GM19467 (cell line): ENCODE measurements at regions not wholly inside any gene's neighbourhood (a gene's known extent, or its start where the extent isn't known, plus 50 kb on each side); places are given as distances from the start of the nearest gene placed in this dataset.

Experiments used
- ATAC-seq: cut with Tn5 transposase; IDR thresholded peaks from one replicate; pipeline ENCODE4 v1.9.1; 2021; ENCODE audit warnings: mild to moderate bottlenecking, moderate library complexity; ENCODE audit not compliant: unreplicated experiment

GRCh38 chr1:94620345-94621031, 78.9 kb upstream of the F3 start:
- no peak for ATAC-seq

- no peak for ATAC-seq
Measured at GRCh38 chr1:94619731-94620130, 78.2 kb upstream of the F3 start.

GRCh38 chr1:94617957-94618739, 76.6 kb upstream of the F3 start:
- no peak for ATAC-seq

GRCh38 chr1:94617134-94617805, 75.7 kb upstream of the F3 start:
- ATAC-seq = no peak

- no peak for ATAC-seq
Measured at GRCh38 chr1:94616506-94616905, 74.9 kb upstream of the F3 start.

GRCh38 chr1:94614996-94615395, 73.4 kb upstream of the F3 start:
- no peak for ATAC-seq

GRCh38 chr1:94614168-94614815, 72.7 kb upstream of the F3 start:
- ATAC-seq = no peak

- ATAC-seq = no peak
Measured at GRCh38 chr1:94612525-94613204, 71.1 kb upstream of the F3 start.

GRCh38 chr1:94611681-94612475, 70.3 kb upstream of the F3 start:
- ATAC-seq = no peak

- no peak for ATAC-seq
Measured at GRCh38 chr1:94609619-94610018, 68.1 kb upstream of the F3 start.

GRCh38 chr1:94608852-94609530, 67.4 kb upstream of the F3 start:
- ATAC-seq = no peak

GRCh38 chr1:94608142-94608851, 66.7 kb upstream of the F3 start:
- no peak for ATAC-seq

- ATAC-seq = no peak
Measured at GRCh38 chr1:94607398-94607797, 65.8 kb upstream of the F3 start.

- no peak for ATAC-seq
Measured at GRCh38 chr1:94606471-94606870, 64.9 kb upstream of the F3 start.

- ATAC-seq = no peak
Measured at GRCh38 chr1:94603663-94604062, 62.1 kb upstream of the F3 start.

GRCh38 chr1:94602802-94603625, 61.5 kb upstream of the F3 start:
- ATAC-seq = no peak

- no peak for ATAC-seq
Measured at GRCh38 chr1:94602316-94602715, 60.8 kb upstream of the F3 start.

GRCh38 chr1:94600556-94600955, 59.0 kb upstream of the F3 start:
- ATAC-seq = no peak
